Liver (tissue), 3 donors: ENCODE measurements at regions not wholly inside any gene's neighbourhood (a gene's known extent, or its start where the extent isn't known, plus 50 kb on each side); places are given as distances from the start of the nearest gene placed in this dataset.

Experiments
- CTCF ChIP-seq: fragments of 150-350 bp; IDR thresholded peaks from 2 replicates; pipeline ENCODE4 v1.5.1; 2017; ENCODE audit warnings: improper control_type of control experiment, low read depth, low read length; ENCODE audit not compliant: missing input control
- GABPA ChIP-seq, 2 donors: IDR thresholded peaks in 1 of 2; conservative IDR thresholded peaks in 1 of 2; 2 replicates each; pipeline ENCODE4 v1.6.1; 2016; ENCODE audit warnings: antibody characterized with exemption in 2 of 2, mild to moderate bottlenecking in 1 of 2, moderate library complexity in 1 of 2
- JUND ChIP-seq, 2 donors: IDR thresholded peaks; 2 replicates each; pipeline ENCODE4 v1.6.1; 2016; ENCODE audit warnings: antibody characterized with exemption in 2 of 2
- MAX ChIP-seq: IDR thresholded peaks from 2 replicates; pipeline ENCODE4 v1.6.1; 2016; ENCODE audit warnings: antibody characterized with exemption
- RAD21 ChIP-seq, 2 donors: IDR thresholded peaks; 2 replicates each; pipeline ENCODE4 v1.6.1; 2016; ENCODE audit warnings: antibody characterized with exemption in 2 of 2, mild to moderate bottlenecking in 2 of 2
- TAF1 ChIP-seq: conservative IDR thresholded peaks from 2 replicates; pipeline ENCODE4 v1.6.1; 2016; ENCODE audit warnings: antibody characterized with exemption, mild to moderate bottlenecking
- donor health status: healthy.
- donor health status: healthy.

- TF ChIP-seq CTCF (no peak), GABPA (IDR thresholded peaks at IDR 0.05 in 1 of 2, conservative IDR thresholded peaks at IDR 0.05 in 1 of 2) (no peak), MAX (no peak), RAD21 (IDR thresholded peaks at IDR 0.05) (no peak), JUND (IDR thresholded peaks at IDR 0.05) (no peak), TAF1 (no peak)
These were observed 365.0 kb upstream of the FAT3 start for GRCh38 chr11:91859666-91860065.
